ENCODE measurements at regions not wholly inside any gene's neighbourhood (a gene's known extent, or its start where the extent isn't known, plus 50 kb on each side); places are given as distances from the start of the nearest gene placed in this dataset.
"Not testable (repeated sequence)": the region's sequence is repeated elsewhere in the genome, so short reads cannot be mapped to it uniquely, and the experiment has no call there.

GRCh38 chr4:179631321-179631720, 2189.1 kb upstream of the AGA start:
- Histone ChIP-seq H3K4me3 (ENCODE audit: low read length) (no peak overlapping the region), H3K9me3 (replicated peaks; ENCODE audit: control insufficient read depth, low read depth, low read length) (no peaks in the 10 kb centered on the region), H3K36me3 (ENCODE audit: control insufficient read depth, insufficient read depth, low read length) (no peaks in the 10 kb centered on the region), H3K27me3 (ENCODE audit: control insufficient read depth, insufficient read depth, low read length) (no peaks in the 10 kb centered on the region), H3K4me1 (ENCODE audit: control insufficient read depth, insufficient read depth, low read length) (no peaks in the 10 kb centered on the region), H3K27ac (ENCODE audit: low read length) (no peak overlapping the region)
- peak; percentile 25 for DNase-seq

GRCh38 chr4:179634862-179635261, 2192.6 kb upstream of the AGA start:
- WGBS (ENCODE audit: insufficient coverage), result no CpG with 5 or more reads among the region's 3 CpGs
- H3K4me3 ChIP-seq (ENCODE audit: low read length), result no peak overlapping the region
- H3K4me1 ChIP-seq (ENCODE audit: control insufficient read depth, insufficient read depth, low read length), result no peaks in the 10 kb centered on the region
- H3K27ac ChIP-seq (ENCODE audit: low read length), result no peak overlapping the region
- H3K9me3 ChIP-seq (replicated peaks; ENCODE audit: control insufficient read depth, low read depth, low read length), result no peaks in the 10 kb centered on the region
- no peak for DNase-seq
- H3K27me3 ChIP-seq (ENCODE audit: control insufficient read depth, insufficient read depth, low read length), result no peaks in the 10 kb centered on the region
- H3K36me3 ChIP-seq (ENCODE audit: control insufficient read depth, insufficient read depth, low read length), result no peaks in the 10 kb centered on the region

- H3K4me3 ChIP-seq (ENCODE audit: low read length), result no peak overlapping the region
- no peaks in the 10 kb centered on the region for H3K9me3 ChIP-seq (replicated peaks; ENCODE audit: control insufficient read depth, low read depth, low read length)
- DNase-seq, result no peak
- H3K4me1 ChIP-seq (ENCODE audit: control insufficient read depth, insufficient read depth, low read length), result no peaks in the 10 kb centered on the region
- no peak overlapping the region for H3K27ac ChIP-seq (ENCODE audit: low read length)
- H3K27me3 ChIP-seq (ENCODE audit: control insufficient read depth, insufficient read depth, low read length), result no peaks in the 10 kb centered on the region
- no peaks in the 10 kb centered on the region for H3K36me3 ChIP-seq (ENCODE audit: control insufficient read depth, insufficient read depth, low read length)
These were observed 2220.3 kb upstream of the AGA start for GRCh38 chr4:179662522-179662921.

GRCh38 chr4:179663641-179664429, 2221.6 kb upstream of the AGA start:
- no peak overlapping the region for H3K4me3 ChIP-seq (ENCODE audit: low read length)
- 91% methylated on average over 4 of the region's 6 CpGs for WGBS (ENCODE audit: insufficient coverage)
- no peaks in the 10 kb centered on the region for H3K9me3 ChIP-seq (replicated peaks; ENCODE audit: control insufficient read depth, low read depth, low read length)
- H3K4me1 ChIP-seq (ENCODE audit: control insufficient read depth, insufficient read depth, low read length), result no peaks in the 10 kb centered on the region
- no peak for DNase-seq
- no peaks in the 10 kb centered on the region for H3K36me3 ChIP-seq (ENCODE audit: control insufficient read depth, insufficient read depth, low read length)
- H3K27me3 ChIP-seq (ENCODE audit: control insufficient read depth, insufficient read depth, low read length), result no peaks in the 10 kb centered on the region
- no peak overlapping the region for H3K27ac ChIP-seq (ENCODE audit: low read length)

GRCh38 chr4:179664430-179665027, 2222.3 kb upstream of the AGA start:
- Histone ChIP-seq H3K9me3 (replicated peaks; ENCODE audit: control insufficient read depth, low read depth, low read length) (no peaks in the 10 kb centered on the region), H3K36me3 (ENCODE audit: control insufficient read depth, insufficient read depth, low read length) (no peaks in the 10 kb centered on the region), H3K27ac (ENCODE audit: low read length) (no peak overlapping the region), H3K4me3 (ENCODE audit: low read length) (no peak overlapping the region), H3K27me3 (ENCODE audit: control insufficient read depth, insufficient read depth, low read length) (no peaks in the 10 kb centered on the region), H3K4me1 (ENCODE audit: control insufficient read depth, insufficient read depth, low read length) (no peaks in the 10 kb centered on the region)
- 88% methylated on average over 7 of the region's 9 CpGs for WGBS (ENCODE audit: insufficient coverage)
- no peak for DNase-seq

GRCh38 chr4:179666226-179666625, 2224.0 kb upstream of the AGA start:
- DNase-seq, result no peak
- no peak overlapping the region for H3K4me3 ChIP-seq (ENCODE audit: low read length)
- 57% methylated on average over 2 of the region's 3 CpGs for WGBS (ENCODE audit: insufficient coverage)
- no peak overlapping the region for H3K27ac ChIP-seq (ENCODE audit: low read length)
- H3K36me3 ChIP-seq (ENCODE audit: control insufficient read depth, insufficient read depth, low read length), result no peaks in the 10 kb centered on the region
- no peaks in the 10 kb centered on the region for H3K27me3 ChIP-seq (ENCODE audit: control insufficient read depth, insufficient read depth, low read length)
- H3K9me3 ChIP-seq (replicated peaks; ENCODE audit: control insufficient read depth, low read depth, low read length), result no peaks in the 10 kb centered on the region
- H3K4me1 ChIP-seq (ENCODE audit: control insufficient read depth, insufficient read depth, low read length), result no peaks in the 10 kb centered on the region

GRCh38 chr4:179671609-179672008, 2229.4 kb upstream of the AGA start:
- Histone ChIP-seq H3K27me3 (ENCODE audit: control insufficient read depth, insufficient read depth, low read length) (no peaks in the 10 kb centered on the region), H3K36me3 (ENCODE audit: control insufficient read depth, insufficient read depth, low read length) (no peaks in the 10 kb centered on the region), H3K9me3 (replicated peaks; ENCODE audit: control insufficient read depth, low read depth, low read length) (peaks cover 3% of the 10 kb centered on the region), H3K4me3 (ENCODE audit: low read length) (no peak overlapping the region), H3K4me1 (ENCODE audit: control insufficient read depth, insufficient read depth, low read length) (no peaks in the 10 kb centered on the region), H3K27ac (ENCODE audit: low read length) (no peak overlapping the region)
- DNase-seq, result no peak
- no CpG with 5 or more reads among the region's 2 CpGs for WGBS (ENCODE audit: insufficient coverage)

GRCh38 chr4:179678093-179678814, 2236.0 kb upstream of the AGA start:
- no peak overlapping the region for H3K27ac ChIP-seq (ENCODE audit: low read length)
- 89% methylated on average over 3 of the region's 8 CpGs for WGBS (ENCODE audit: insufficient coverage)
- DNase-seq, result no peak

GRCh38 chr4:179683661-179684060, 2241.4 kb upstream of the AGA start:
- not testable (repeated sequence) for DNase-seq; H3K36me3 ChIP-seq (ENCODE audit: control insufficient read depth, insufficient read depth, low read length); H3K27me3 ChIP-seq (ENCODE audit: control insufficient read depth, insufficient read depth, low read length); H3K4me3 ChIP-seq (ENCODE audit: low read length); H3K4me1 ChIP-seq (ENCODE audit: control insufficient read depth, insufficient read depth, low read length); H3K27ac ChIP-seq (ENCODE audit: low read length); H3K9me3 ChIP-seq (replicated peaks; ENCODE audit: control insufficient read depth, low read depth, low read length)
- WGBS (ENCODE audit: insufficient coverage), result no CpG with 5 or more reads among the region's 4 CpGs

More at GRCh38 chr4:179678093-179678814, 2236.0 kb upstream of the AGA start:
- Histone ChIP-seq H3K36me3 (ENCODE audit: control insufficient read depth, insufficient read depth, low read length) (no peaks in the 10 kb centered on the region), H3K27me3 (ENCODE audit: control insufficient read depth, insufficient read depth, low read length) (no peaks in the 10 kb centered on the region), H3K9me3 (replicated peaks; ENCODE audit: control insufficient read depth, low read depth, low read length) (peaks cover 3% of the 10 kb centered on the region), H3K4me1 (ENCODE audit: control insufficient read depth, insufficient read depth, low read length) (no peaks in the 10 kb centered on the region), H3K4me3 (ENCODE audit: low read length) (no peak overlapping the region)

- DNase-seq, result no peak
- Histone ChIP-seq H3K27ac (ENCODE audit: low read length) (no peak overlapping the region), H3K4me1 (ENCODE audit: control insufficient read depth, insufficient read depth, low read length) (no peaks in the 10 kb centered on the region), H3K4me3 (ENCODE audit: low read length) (no peak overlapping the region), H3K9me3 (replicated peaks; ENCODE audit: control insufficient read depth, low read depth, low read length) (no peaks in the 10 kb centered on the region), H3K27me3 (ENCODE audit: control insufficient read depth, insufficient read depth, low read length) (no peaks in the 10 kb centered on the region), H3K36me3 (ENCODE audit: control insufficient read depth, insufficient read depth, low read length) (no peaks in the 10 kb centered on the region)
- WGBS (ENCODE audit: insufficient coverage), result no CpG with 5 or more reads among the region's 1 CpG
These were observed 2250.0 kb upstream of the AGA start for GRCh38 chr4:179692222-179692621.

All from muscle of leg (tissue), 3 donors.